ENCODE measurements at regions not wholly inside any gene's neighbourhood (a gene's known extent, or its start where the extent isn't known, plus 50 kb on each side); places are given as distances from the start of the nearest gene placed in this dataset.

GRCh38 chr14:38502239-38502638 lies 246.3 kb upstream of the CLEC14A start:
- ATAC-seq (no peak), DNase-seq (ENCODE audit: low spot score) (no peak), FAIRE-seq (no peak)
- H3K9ac ChIP-seq (ENCODE audit: insufficient read depth, low read depth, low read length) = no peak overlapping the region
- POLR2A ChIA-PET = no interaction called here
- no peaks in the 10 kb centered on the region for H3K4me1 ChIP-seq (ENCODE audit: insufficient read depth, low read length)
- H3K36me3 ChIP-seq (replicated peaks in 1 of 2; ENCODE audit: control insufficient read depth in 1 of 2, insufficient read depth in 2 of 2, low read length in 2 of 2) = no peaks in the 10 kb centered on the region
- no peak overlapping the region for H2AFZ ChIP-seq (ENCODE audit: low read length)
- WGBS (ENCODE audit: low lambda C conversion rate) = under 1% methylated on average over 2 of the region's 2 CpGs
- peaks cover 10% of the 10 kb centered on the region for H3K9me3 ChIP-seq (ENCODE audit: low read length)
- no peaks in the 10 kb centered on the region for H4K20me1 ChIP-seq (ENCODE audit: insufficient read depth, low read length)
- no peaks in the 10 kb centered on the region for H3K27me3 ChIP-seq (ENCODE audit: control insufficient read depth in 1 of 2, insufficient read depth in 2 of 2, low read length in 2 of 2)
- intact Hi-C loops (cut with micrococcal nuclease; ENCODE audit: unreplicated experiment) = no loop called here
- CTCF ChIA-PET (ENCODE audit: low intra/inter-chr PET ratio, low total read pairs) = no interaction called here
- no peak overlapping the region for H3K27ac ChIP-seq (ENCODE audit: extremely low read length, insufficient read depth, low read length)
- H3K4me2 ChIP-seq (ENCODE audit: low read depth, low read length) = no peak overlapping the region
- H3K79me2 ChIP-seq (ENCODE audit: insufficient read depth, low read length) = no peaks in the 10 kb centered on the region
- no peak overlapping the region for H3K4me3 ChIP-seq (replicated peaks in 1 of 3; ENCODE audit: insufficient read depth in 1 of 3, low read depth in 2 of 3, low read length in 3 of 3)
- BruUV-seq (replicated peaks) = no TSS peak
- in situ Hi-C loops (cut with HindIII; ENCODE audit: extremely low pct_ligation_motif_present, low pct_unique_long_range_greater_than_20kb) = no loop called here
- TF ChIP-seq SIX4 (CRISPR knock-in tag; IDR thresholded peaks at IDR 0.05) = no peak
- TF ChIP-seq ZBTB33 (CRISPR knock-in tag; IDR thresholded peaks at IDR 0.05) = no peak
- no peak for TF ChIP-seq ZNF691 (CRISPR knock-in tag; IDR thresholded peaks at IDR 0.05; ENCODE audit: borderline replicate concordance, low read depth)
- no peak for TF ChIP-seq ZNF550 (CRISPR knock-in tag; IDR thresholded peaks at IDR 0.05; ENCODE audit: borderline replicate concordance)
- no peak for TF ChIP-seq IKZF1 (IDR thresholded peaks at IDR 0.05)
- TF ChIP-seq ZIK1 (CRISPR knock-in tag; IDR thresholded peaks at IDR 0.05; ENCODE audit: borderline replicate concordance, low read depth) = no peak
- TF ChIP-seq NCOA2 (CRISPR knock-in tag; IDR thresholded peaks at IDR 0.05) = no peak
- no peak for TF ChIP-seq HNF1B (CRISPR knock-in tag; IDR thresholded peaks at IDR 0.05)
- TF ChIP-seq FOSL1 (CRISPR knock-in tag; IDR thresholded peaks at IDR 0.05; ENCODE audit: borderline replicate concordance) = no peak
- TF ChIP-seq ZMYM3 (CRISPR knock-in tag; IDR thresholded peaks at IDR 0.05) = no peak
- no peak for TF ChIP-seq DZIP1 (CRISPR knock-in tag; IDR thresholded peaks at IDR 0.05)
- TF ChIP-seq JUN (CRISPR knock-in tag; IDR thresholded peaks at IDR 0.05) = no peak
- no peak for TF ChIP-seq BORCS8-MEF2B (CRISPR knock-in tag; IDR thresholded peaks at IDR 0.05)
- no peak for TF ChIP-seq ZNF839 (CRISPR knock-in tag; IDR thresholded peaks at IDR 0.05; ENCODE audit: borderline replicate concordance)
- TF ChIP-seq PCBP1 (IDR thresholded peaks at IDR 0.05; ENCODE audit: borderline replicate concordance, low read depth, low read length) = no peak
- TF ChIP-seq ZFP36L2 (CRISPR knock-in tag; IDR thresholded peaks at IDR 0.05) = no peak
- TF ChIP-seq RAD21 (CRISPR knock-in tag; IDR thresholded peaks at IDR 0.05) = no peak

Data from HepG2 (cell line).